Spinal cord (tissue), 9 donors: ENCODE measurements at regions not wholly inside any gene's neighbourhood (a gene's known extent, or its start where the extent isn't known, plus 50 kb on each side); places are given as distances from the start of the nearest gene placed in this dataset.
A peak's percentile ranks its signal among the peaks of the same experiment; 100 is the strongest.
"Not testable (repeated sequence)": the region's sequence is repeated elsewhere in the genome, so short reads cannot be mapped to it uniquely, and the experiment has no call there.

ENCODE experiments used
- DNase-seq, 6 donors: peaks; one replicate each; pipeline versions ENCODE4 v3.0.0 to v3.0.0-alpha.2; 2013 to 2015; ENCODE audit warnings: low spot score in 6 of 6, low read depth in 4 of 6
- H3K27ac ChIP-seq: one replicate; pipeline ENCODE4 v1.5.1; 2013; ENCODE audit warnings: low read depth, low read length, control low read depth
- H3K27me3 ChIP-seq: one replicate; pipeline ENCODE4 v1.6.1; 2013; ENCODE audit warnings: low read length; ENCODE audit not compliant: control insufficient read depth, insufficient read depth
- H3K36me3 ChIP-seq: one replicate; pipeline ENCODE4 v1.6.1; 2013; ENCODE audit warnings: low read length; ENCODE audit not compliant: control insufficient read depth, insufficient read depth
- H3K4me1 ChIP-seq: one replicate; pipeline ENCODE4 v1.6.1; 2013; ENCODE audit warnings: low read length; ENCODE audit not compliant: control insufficient read depth, insufficient read depth
- H3K4me3 ChIP-seq: one replicate; pipeline ENCODE4 v1.5.1; 2013; ENCODE audit warnings: low read depth, low read length, control low read depth
- H3K9me3 ChIP-seq: one replicate; pipeline ENCODE4 v1.6.1; 2013; ENCODE audit warnings: low read length; ENCODE audit not compliant: control insufficient read depth, insufficient read depth
- WGBS: methylation state at CpG from one replicate; pipeline ENCODE4 v1.1.5; 2013; ENCODE audit warnings: missing lambda C conversion rate; ENCODE audit not compliant: insufficient coverage; 5-methylcytosine and 5-hydroxymethylcytosine counted together
- donor health status: healthy.

DNA sequence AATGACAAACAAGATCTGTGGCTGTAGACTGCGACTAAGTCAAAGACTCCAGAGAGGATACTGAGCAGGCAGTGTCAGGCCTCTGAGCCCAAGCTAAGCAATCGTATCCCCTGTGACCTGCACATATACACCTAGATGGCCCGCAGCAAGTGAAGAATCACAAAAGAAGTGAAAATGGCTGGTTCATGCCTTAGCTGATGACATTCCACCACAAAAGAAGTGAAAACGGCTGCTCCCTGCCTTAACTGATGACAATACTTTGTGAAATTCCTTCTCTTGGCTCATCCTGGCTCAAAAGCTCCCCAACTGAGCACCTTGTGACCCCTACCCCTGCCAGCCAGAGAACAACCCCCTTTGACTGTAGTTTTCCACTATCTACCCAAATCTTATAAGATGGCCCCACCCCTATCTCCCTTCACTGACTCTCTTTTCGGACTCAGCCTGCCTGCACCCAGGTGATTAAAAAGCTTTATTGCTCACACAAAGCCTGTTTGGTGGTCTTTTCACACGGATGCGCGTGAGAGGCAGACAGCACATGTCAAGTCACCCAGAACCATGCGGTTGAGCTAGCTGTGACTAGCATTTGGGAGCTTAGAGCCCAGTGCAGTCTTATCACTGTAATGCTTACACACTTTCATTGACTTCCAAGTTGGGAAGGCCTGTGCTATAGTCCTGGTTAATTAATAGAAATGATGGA, 812.0 kb downstream of the MCTP2 start:
- not testable (repeated sequence) for H3K27me3 ChIP-seq, H3K4me1 ChIP-seq, H3K4me3 ChIP-seq, H3K27ac ChIP-seq, H3K9me3 ChIP-seq, DNase-seq, H3K36me3 ChIP-seq
- 83% methylated on average over 4 of the region's 9 CpGs for WGBS

DNA sequence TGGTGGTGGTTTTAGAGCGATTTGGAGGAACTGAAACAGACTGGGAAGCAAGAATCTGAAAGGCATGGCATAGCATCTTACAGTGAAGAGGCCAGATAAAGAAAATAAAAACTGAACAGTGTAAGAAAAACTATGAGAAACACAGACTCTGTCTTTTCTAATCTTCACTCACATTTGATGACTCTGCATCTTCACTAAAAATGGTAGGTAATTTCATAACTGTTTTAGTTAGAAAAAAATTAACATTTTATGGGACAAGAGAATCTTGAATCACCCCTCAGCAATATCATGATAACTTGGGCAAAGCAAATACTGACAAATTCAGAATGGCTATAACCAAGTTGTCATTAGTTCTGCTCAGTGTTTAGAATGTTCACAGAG, 812.6 kb downstream of the MCTP2 start:
- no peak overlapping the region for H3K27ac ChIP-seq
- no peaks in the 10 kb centered on the region for H3K36me3 ChIP-seq
- WGBS, result 63% methylated on average over 1 of the region's 1 CpG
- no peak overlapping the region for H3K4me3 ChIP-seq
- no peaks in the 10 kb centered on the region for H3K9me3 ChIP-seq
- no peaks in the 10 kb centered on the region for H3K27me3 ChIP-seq
- DNase-seq, result no peak
- H3K4me1 ChIP-seq, result no peaks in the 10 kb centered on the region

DNA sequence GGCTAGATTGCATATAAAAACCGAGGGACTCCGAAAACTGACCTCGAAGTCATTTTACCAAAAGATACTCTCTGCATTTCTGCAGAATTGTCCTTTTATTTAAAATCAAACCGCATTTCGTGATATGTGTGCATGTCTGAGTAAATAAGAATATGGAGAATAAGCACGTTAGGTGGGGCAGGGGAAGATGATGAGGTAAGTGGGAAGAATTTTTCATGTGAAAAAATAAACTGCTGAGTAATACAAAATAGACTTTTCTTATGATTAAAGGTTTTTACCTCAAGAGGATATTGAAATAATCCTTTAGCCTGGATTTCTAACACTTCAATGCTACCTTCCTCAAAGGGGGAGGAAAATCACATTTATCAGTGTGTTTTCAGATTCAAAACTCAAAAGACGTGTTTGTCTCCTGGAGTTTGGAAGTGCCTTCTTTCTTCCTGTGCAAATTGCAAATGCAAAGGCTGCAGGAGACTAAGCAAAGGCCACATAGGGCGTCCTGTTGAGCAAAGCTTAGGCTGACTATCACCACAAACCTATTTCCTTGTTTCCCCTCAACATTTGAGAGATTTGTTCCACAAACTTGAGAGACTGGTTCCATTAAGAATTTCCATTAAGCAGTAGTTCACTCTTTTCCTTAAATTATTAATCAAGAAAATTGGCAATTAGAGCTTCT, 813.5 kb downstream of the MCTP2 start:
- Histone ChIP-seq H3K27me3 (no peaks in the 10 kb centered on the region), H3K9me3 (peaks cover 2% of the 10 kb centered on the region), H3K36me3 (no peaks in the 10 kb centered on the region), H3K4me1 (no peaks in the 10 kb centered on the region), H3K4me3 (no peak overlapping the region), H3K27ac (no peak overlapping the region)
- DNase-seq, result no peak
- WGBS, result 70% methylated on average over 2 of the region's 8 CpGs

DNA sequence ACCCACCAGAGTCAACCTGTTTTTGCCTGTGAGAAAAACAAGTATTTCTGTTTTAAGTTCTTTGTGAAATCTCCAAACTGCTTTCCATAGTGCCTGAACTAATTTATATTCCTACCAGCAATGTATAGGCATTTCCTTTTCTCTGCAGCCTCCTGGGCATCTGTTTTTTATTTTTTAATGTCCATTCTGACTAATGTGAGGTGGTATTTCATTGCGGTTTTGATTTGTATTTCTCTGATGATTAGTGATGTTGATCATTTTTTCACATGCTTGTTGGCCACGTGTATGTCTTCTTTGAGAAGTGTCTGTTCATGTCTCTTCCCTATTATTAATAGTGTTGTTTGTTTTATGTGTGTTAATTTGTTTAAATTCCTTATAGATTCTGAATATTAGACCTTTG, 820.5 kb downstream of the MCTP2 start:
- Histone ChIP-seq H3K36me3 (no peaks in the 10 kb centered on the region), H3K4me3 (no peak overlapping the region), H3K9me3 (peaks cover 4% of the 10 kb centered on the region), H3K4me1 (no peaks in the 10 kb centered on the region), H3K27me3 (no peaks in the 10 kb centered on the region), H3K27ac (no peak overlapping the region)
- DNase-seq, result no peak
- no CpG with 5 or more reads among the region's 2 CpGs for WGBS

DNA sequence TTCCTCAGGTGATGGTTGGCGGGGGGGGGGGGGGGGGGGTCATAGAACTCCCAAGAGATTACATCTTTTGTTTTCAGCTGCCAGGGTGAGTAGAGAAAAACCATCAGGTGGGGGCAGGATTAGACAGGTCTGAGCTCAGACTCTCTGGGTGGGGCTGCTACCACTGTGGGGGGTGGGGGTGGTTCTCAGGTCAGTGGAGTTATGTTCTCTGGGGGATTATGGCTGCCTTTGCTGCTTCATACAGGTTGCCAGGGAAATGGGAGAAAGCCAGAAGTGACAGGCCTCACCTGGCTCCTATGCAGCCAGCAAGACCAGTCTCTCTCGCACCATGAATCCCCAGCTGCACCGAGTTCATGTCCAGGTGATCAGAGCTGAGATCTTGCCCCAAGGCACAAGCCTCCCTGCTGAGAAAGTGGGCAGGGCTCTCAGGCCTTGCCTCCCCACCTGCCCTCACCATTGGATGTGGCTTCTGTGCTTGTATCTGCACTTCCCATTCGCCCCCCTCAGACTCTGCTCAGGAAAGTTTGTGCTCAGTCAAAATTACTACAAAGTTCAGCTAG, 828.1 kb downstream of the MCTP2 start:
- DNase-seq, result no peak
- 90% methylated on average over 4 of the region's 4 CpGs for WGBS

DNA sequence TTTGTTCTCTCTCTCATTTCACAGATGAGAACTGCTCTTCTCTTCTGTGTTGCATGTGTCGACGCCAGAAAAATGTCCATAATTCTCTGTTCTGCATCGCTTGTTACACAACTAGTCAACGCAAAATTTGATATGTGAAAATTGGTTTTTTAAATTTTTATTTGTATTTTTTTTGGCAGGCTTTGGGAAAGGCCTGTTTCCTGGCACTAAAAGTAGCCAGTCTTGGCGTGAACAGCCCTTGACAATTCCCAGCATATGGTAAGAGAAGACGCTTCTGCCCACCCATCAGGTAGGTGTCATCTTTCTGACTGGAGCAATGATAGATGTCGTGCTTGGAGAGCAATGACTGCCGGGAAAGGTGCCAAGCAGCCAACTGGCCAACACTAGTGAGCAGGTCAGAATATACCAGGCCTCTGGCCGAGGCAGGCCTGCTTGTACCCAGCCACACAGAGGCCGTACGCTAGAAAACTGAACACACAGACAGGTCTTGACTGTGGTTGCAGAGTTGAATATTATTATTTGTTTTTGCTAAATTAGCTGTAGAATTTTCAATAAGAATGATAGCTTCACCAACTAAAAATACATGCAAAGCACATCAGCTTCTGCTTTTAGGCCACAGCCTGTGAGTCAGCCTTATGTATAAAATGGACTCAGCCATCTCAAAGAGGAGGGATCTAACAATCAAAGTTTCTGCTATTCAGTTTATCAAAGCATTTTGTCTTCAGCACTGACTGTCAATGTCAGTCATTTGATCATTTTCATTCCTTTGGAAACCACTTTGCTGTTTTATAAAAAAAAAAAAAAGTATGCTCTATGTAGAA, 837.5 kb downstream of the MCTP2 start:
- DNase-seq, result peak in 2 of 6 donors; percentile 28 to 84
- Histone ChIP-seq H3K27me3 (no peaks in the 10 kb centered on the region), H3K27ac (no peak overlapping the region), H3K4me3 (no peak overlapping the region), H3K9me3 (no peaks in the 10 kb centered on the region), H3K4me1 (no peaks in the 10 kb centered on the region), H3K36me3 (no peaks in the 10 kb centered on the region)
- WGBS, result 87% methylated on average over 4 of the region's 11 CpGs

More for the DNA sequence above, 828.1 kb downstream of the MCTP2 start:
- no peak overlapping the region for H3K27ac ChIP-seq
- no peaks in the 10 kb centered on the region for H3K4me1 ChIP-seq
- H3K27me3 ChIP-seq, result no peaks in the 10 kb centered on the region
- H3K9me3 ChIP-seq, result peaks cover 2% of the 10 kb centered on the region
- no peaks in the 10 kb centered on the region for H3K36me3 ChIP-seq
- H3K4me3 ChIP-seq, result no peak overlapping the region

DNA sequence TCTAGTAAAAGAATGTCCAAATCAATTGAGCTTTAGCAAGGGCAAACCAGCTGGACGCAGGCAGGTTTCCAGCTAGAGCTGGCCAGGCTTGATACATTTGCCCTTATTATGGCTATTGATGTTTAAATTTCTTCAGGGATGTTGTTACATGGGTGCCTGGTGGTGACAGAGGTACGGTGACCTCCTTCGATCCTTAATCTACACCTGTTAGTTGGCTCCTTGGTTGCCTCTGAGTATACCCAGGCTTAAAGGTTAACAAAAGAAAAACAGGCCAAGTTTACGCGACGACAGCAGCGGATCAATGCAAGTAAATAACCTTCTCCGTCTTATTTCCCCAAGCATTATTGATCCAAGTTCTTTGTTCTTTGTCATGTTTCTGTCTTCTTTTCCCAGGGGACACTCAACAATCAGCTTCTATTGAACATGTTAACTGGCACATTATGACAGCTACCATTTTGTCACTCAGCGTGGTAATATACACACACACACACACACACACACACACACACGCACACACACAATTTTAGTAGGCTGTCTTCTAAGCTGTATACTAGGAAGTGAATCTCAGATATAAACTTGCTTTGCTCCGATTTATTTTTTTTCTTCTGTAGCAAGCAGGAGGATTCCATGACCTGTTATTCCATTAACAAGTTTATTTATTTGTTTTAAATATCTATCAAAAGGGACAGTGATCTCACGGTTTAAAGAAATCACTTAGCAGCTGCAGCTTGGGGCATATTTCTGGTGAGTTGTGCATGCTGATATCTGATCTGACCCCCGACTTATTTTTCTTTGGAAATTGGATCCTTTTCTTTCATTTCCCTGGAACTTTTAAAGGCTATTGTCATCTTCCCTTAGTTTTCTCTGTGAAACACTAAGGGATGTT, 844.7 kb downstream of the MCTP2 start:
- no peak overlapping the region for H3K27ac ChIP-seq
- no peaks in the 10 kb centered on the region for H3K4me1 ChIP-seq
- H3K4me3 ChIP-seq, result no peak overlapping the region
- H3K9me3 ChIP-seq, result no peaks in the 10 kb centered on the region
- no peaks in the 10 kb centered on the region for H3K36me3 ChIP-seq
- no peaks in the 10 kb centered on the region for H3K27me3 ChIP-seq
- DNase-seq, result peak in 1 of 6 donors; percentile 18
- 95% methylated on average over 8 of the region's 13 CpGs for WGBS

DNA sequence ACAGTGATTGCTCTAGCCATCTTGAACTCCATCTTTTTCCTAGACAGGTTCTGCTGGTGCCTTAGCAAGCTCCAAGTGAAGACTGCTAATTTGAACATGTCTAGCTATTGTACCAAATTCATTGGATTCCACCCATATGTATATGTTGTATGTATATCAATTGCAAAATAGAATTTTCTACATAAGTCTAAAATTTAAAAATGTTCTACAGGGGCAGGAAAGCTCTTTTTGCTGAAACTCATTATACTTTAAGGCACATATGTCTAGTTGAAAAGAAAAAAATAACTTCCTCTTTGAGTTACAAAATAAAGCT, 845.3 kb downstream of the MCTP2 start:
- H3K27ac ChIP-seq, result no peak overlapping the region
- no peaks in the 10 kb centered on the region for H3K36me3 ChIP-seq
- peak in 1 of 6 donors; percentile 60 for DNase-seq
- H3K4me1 ChIP-seq, result no peaks in the 10 kb centered on the region
- no peaks in the 10 kb centered on the region for H3K9me3 ChIP-seq
- H3K4me3 ChIP-seq, result no peak overlapping the region
- H3K27me3 ChIP-seq, result no peaks in the 10 kb centered on the region

DNA sequence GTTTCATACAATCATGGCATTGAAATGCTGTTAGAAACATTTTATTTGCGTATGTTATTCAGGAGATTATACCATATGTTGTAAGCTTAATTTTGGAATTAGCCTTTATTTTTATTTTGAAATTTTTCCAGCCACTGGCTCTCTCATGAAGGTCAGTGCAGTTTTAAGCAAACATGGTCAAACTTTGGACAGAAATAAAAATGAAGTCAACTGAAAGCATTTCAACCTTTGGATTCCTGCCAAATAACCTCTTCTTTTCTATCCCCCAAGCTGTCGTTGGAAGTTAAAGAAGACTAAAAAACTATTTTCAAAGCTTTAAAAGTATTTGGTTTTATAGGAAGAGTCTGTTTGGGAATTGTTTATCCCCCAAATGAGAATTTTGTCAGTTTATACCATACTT, 846.6 kb downstream of the MCTP2 start:
- no peak for DNase-seq
- no CpG with 5 or more reads among the region's 2 CpGs for WGBS

More for the DNA sequence above, 846.6 kb downstream of the MCTP2 start:
- no peaks in the 10 kb centered on the region for H3K4me1 ChIP-seq
- no peak overlapping the region for H3K4me3 ChIP-seq
- H3K27me3 ChIP-seq, result no peaks in the 10 kb centered on the region
- no peak overlapping the region for H3K27ac ChIP-seq
- no peaks in the 10 kb centered on the region for H3K9me3 ChIP-seq
- no peaks in the 10 kb centered on the region for H3K36me3 ChIP-seq
